ENCODE measurements at regions not wholly inside any gene's neighbourhood (a gene's known extent, or its start where the extent isn't known, plus 50 kb on each side); places are given as distances from the start of the nearest gene placed in this dataset.

DNA sequence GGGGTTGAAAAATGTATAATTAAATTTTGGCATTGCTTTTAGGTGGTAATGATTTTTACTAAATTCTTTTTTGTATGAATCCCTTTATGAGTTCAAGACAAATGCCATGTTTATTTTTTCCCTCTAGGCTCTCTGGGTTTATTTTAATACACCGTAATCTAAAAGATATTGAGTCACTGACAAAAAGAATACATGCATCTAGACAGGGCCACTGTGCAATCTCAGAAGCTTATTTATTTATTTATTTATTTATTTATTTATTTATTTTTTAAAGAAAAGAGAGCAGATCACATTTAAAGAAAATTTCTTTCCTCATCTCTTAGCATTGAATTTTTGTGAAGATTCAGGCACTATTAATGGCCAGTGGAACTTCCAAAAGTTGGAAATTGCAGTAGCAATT, 283.9 kb upstream of the SLC10A2 start:
- in situ Hi-C loops (cut with HindIII; ENCODE audit: low sequenced_read_pairs) = no loop called here
- TF ChIP-seq, protein P1, sequence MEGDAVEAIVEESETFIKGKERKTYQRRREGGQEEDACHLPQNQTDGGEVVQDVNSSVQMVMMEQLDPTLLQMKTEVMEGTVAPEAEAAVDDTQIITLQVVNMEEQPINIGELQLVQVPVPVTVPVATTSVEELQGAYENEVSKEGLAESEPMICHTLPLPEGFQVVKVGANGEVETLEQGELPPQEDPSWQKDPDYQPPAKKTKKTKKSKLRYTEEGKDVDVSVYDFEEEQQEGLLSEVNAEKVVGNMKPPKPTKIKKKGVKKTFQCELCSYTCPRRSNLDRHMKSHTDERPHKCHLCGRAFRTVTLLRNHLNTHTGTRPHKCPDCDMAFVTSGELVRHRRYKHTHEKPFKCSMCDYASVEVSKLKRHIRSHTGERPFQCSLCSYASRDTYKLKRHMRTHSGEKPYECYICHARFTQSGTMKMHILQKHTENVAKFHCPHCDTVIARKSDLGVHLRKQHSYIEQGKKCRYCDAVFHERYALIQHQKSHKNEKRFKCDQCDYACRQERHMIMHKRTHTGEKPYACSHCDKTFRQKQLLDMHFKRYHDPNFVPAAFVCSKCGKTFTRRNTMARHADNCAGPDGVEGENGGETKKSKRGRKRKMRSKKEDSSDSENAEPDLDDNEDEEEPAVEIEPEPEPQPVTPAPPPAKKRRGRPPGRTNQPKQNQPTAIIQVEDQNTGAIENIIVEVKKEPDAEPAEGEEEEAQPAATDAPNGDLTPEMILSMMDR (IDR thresholded peaks at IDR 0.05; ENCODE audit: low read depth, low read length) = no peak
- DNase-seq (ENCODE audit: low read depth, low spot score) = no peak
- H3K4me3 ChIP-seq (ENCODE audit: low read depth, low read length) = no peak overlapping the region

DNA sequence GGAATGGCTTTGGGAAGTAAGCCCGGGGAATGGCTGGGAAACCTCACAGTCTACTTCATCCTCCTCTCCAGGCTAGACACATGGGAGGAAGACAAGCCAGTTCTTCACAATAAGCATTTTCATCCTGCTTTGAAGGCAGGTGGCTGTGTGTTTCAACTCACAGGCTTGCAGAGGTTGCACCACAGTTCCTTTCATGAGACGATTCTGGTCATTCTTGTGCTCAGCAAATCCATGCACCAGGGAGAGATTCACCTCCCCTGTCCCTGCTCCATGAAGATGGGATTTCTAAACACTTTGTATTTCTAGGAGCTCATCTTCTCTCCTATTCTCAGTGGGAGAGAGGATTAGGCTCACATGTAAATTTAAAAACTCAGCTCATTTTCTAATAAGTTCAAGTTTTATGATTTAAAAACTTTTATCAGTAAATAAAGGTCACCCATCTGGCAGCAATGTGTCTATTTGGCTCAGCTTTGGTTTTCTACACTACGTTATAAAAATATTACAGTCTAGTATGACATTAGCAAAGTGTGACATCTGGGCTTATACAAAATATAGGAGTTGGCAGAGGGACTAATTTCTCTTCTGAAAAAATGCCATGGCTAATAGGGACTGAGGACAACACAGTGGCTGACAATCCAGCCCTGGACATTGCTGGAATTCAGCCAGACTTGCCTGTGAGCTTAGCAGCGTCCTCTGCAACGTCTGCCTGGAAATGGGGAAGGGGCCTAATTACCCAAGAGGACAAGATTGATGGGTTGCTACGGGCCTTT, 283.2 kb upstream of the SLC10A2 start:
- no peak overlapping the region for H3K4me3 ChIP-seq (ENCODE audit: low read depth, low read length)
- DNase-seq (ENCODE audit: low read depth, low spot score) = no peak
- in situ Hi-C loops (cut with HindIII; ENCODE audit: low sequenced_read_pairs) = no loop called here
- TF ChIP-seq, protein P1 (IDR thresholded peaks at IDR 0.05; ENCODE audit: low read depth, low read length) = no peak

DNA sequence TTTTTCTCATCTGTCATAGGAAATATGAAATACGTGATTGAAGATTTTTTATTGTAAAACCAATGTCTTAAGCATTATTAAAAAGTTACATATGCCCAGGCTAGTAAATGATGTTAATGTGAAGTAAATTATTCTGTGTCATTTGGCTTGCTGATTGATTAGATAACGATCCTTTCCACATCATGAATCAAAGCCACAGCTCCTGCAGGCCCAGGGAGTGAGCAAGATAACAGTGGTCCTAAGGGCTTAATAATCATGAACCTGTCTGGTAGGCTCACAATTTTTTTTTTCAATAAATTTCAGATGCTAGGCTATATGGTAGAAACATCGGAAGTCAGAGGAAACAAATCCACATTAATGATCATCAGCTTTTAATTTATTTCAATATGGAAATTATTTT, 269.0 kb upstream of the SLC10A2 start:
- no peak for DNase-seq (ENCODE audit: low read depth, low spot score)
- TF ChIP-seq, protein P1 (IDR thresholded peaks at IDR 0.05; ENCODE audit: low read depth, low read length) = no peak
- in situ Hi-C loops (cut with HindIII; ENCODE audit: low sequenced_read_pairs) = no loop called here

DNA sequence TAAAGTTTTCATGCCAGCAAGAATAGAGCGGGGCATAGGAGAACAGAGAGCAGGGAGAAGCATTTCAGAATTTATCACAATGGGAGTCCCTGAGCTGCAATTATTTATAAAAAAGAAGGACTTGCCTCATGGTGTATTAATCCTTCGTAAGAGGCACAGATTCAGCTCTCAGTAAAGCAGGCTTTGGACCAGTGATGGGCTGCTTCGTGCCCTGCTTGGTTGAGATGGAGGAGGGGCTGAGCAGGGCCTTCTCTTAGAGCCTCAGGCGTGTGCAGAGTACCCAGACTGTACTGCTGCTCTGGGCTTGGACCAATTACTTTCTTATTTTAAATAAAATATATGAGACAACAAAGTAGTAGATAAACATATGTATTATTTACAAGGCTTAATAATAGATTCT, 265.7 kb upstream of the SLC10A2 start:
- no peak for DNase-seq (ENCODE audit: low read depth, low spot score)
- in situ Hi-C loops (cut with HindIII; ENCODE audit: low sequenced_read_pairs) = no loop called here
- H3K4me3 ChIP-seq (ENCODE audit: low read depth, low read length) = no peak overlapping the region
- TF ChIP-seq, protein P1 (IDR thresholded peaks at IDR 0.05; ENCODE audit: low read depth, low read length) = no peak

More for the DNA sequence above, 269.0 kb upstream of the SLC10A2 start:
- no peak overlapping the region for H3K4me3 ChIP-seq (ENCODE audit: low read depth, low read length)

DNA sequence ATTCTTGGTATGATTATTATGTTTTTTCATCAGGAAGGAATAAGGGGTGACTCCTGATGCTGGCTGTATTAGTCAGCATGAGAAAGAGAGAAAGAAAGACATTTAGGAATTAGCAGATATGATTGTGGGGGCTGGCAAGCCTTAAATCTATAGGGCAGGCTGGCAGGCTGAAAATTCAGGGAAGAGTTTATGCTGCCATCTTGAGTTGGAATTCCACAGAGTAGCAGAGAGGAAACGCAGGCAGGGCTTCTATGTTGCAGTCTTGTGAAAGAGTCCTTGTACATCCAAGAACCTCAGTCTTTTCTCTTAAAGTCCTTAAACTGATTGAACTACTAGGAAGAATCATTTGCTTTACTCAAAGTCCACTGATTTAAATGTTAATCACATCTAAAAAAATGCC, 262.7 kb upstream of the SLC10A2 start:
- TF ChIP-seq, protein P1 (IDR thresholded peaks at IDR 0.05; ENCODE audit: low read depth, low read length) = no peak
- in situ Hi-C loops (cut with HindIII; ENCODE audit: low sequenced_read_pairs) = no loop called here
- no peak overlapping the region for H3K4me3 ChIP-seq (ENCODE audit: low read depth, low read length)
- DNase-seq (ENCODE audit: low read depth, low spot score) = no peak

DNA sequence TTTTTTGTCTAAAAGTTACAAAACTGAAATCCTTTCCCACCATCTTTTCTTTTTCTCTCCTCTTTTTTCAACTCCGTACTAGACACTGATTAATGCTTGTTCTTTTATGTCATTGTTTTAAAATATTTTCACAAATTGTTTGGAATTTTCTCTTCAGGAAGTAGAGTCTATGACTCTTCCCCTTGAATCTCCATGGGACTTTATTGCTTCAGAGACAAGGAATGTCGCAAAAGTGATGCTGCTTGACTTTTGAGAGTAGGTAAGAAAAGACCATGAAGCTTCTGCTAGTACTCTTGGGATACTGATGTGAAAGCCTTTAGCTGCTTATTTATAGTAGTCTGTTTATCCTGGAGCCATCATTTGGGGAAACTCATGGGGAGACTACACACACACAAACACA, 260.1 kb upstream of the SLC10A2 start:
- in situ Hi-C loops (cut with HindIII; ENCODE audit: low sequenced_read_pairs) = no loop called here
- DNase-seq (ENCODE audit: low read depth, low spot score) = no peak
- TF ChIP-seq, protein P1 (IDR thresholded peaks at IDR 0.05; ENCODE audit: low read depth, low read length) = no peak
- no peak overlapping the region for H3K4me3 ChIP-seq (ENCODE audit: low read depth, low read length)

All from astrocyte of the spinal cord (primary cell).